ENCODE measurements at regions not wholly inside any gene's neighbourhood (a gene's known extent, or its start where the extent isn't known, plus 50 kb on each side); places are given as distances from the start of the nearest gene placed in this dataset.

DNA sequence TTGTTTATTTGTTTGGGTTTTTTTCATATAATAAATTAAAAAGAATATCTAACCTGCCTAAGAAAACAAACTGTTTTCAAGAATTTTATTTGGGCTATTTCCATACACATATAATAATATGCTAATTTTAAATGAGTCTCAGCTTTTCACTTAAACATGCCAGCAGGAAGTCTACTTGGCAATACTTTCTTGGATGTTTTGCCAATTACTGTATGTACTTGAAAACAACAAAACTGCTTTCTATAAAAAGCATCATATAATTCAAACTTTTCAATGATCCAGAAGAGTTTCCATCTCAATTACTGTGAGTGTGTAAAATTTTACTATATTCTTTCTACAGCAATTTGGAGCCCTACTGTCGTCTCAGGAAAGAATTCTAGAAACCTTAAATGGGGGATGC lies 961.2 kb downstream of the PCDH17 start:
- Histone ChIP-seq H3K9me3 (no peaks in the 10 kb centered on the region), H3K4me3 (no peak overlapping the region), H3K4me1 (no peaks in the 10 kb centered on the region), H3K36me3 (no peaks in the 10 kb centered on the region), H3K27me3 (no peaks in the 10 kb centered on the region), H3K27ac (no peak overlapping the region)
- WGBS, 2 donors = 85 to 88% methylated on average over 1 of the region's 1 CpG
- DNase-seq = no peak
- ATAC-seq (ENCODE audit: low FRiP score in 2 of 2) = no peak
- TF ChIP-seq EP300 (IDR thresholded peaks at IDR 0.05) = no peak
- no peak for TF ChIP-seq POLR2A (IDR thresholded peaks at IDR 0.05)
- no peak for TF ChIP-seq POLR2AphosphoS5 (IDR thresholded peaks at IDR 0.05)
- TF ChIP-seq, protein P1, sequence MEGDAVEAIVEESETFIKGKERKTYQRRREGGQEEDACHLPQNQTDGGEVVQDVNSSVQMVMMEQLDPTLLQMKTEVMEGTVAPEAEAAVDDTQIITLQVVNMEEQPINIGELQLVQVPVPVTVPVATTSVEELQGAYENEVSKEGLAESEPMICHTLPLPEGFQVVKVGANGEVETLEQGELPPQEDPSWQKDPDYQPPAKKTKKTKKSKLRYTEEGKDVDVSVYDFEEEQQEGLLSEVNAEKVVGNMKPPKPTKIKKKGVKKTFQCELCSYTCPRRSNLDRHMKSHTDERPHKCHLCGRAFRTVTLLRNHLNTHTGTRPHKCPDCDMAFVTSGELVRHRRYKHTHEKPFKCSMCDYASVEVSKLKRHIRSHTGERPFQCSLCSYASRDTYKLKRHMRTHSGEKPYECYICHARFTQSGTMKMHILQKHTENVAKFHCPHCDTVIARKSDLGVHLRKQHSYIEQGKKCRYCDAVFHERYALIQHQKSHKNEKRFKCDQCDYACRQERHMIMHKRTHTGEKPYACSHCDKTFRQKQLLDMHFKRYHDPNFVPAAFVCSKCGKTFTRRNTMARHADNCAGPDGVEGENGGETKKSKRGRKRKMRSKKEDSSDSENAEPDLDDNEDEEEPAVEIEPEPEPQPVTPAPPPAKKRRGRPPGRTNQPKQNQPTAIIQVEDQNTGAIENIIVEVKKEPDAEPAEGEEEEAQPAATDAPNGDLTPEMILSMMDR (IDR thresholded peaks at IDR 0.05) = no peak

- H3K27me3 ChIP-seq = no peaks in the 10 kb centered on the region
- H3K9me3 ChIP-seq = no peaks in the 10 kb centered on the region
- H3K27ac ChIP-seq = no peak overlapping the region
- no peaks in the 10 kb centered on the region for H3K4me1 ChIP-seq
- no peaks in the 10 kb centered on the region for H3K36me3 ChIP-seq
- H3K4me3 ChIP-seq = no peak overlapping the region
- ATAC-seq (ENCODE audit: low FRiP score in 2 of 2) (no peak), DNase-seq (no peak)
- WGBS, 2 donors = 57 to 66% methylated on average over 5 of the region's 5 CpGs
- TF ChIP-seq EP300 (IDR thresholded peaks at IDR 0.05) = no peak
- TF ChIP-seq, protein P1 (IDR thresholded peaks at IDR 0.05) = no peak
- no peak for TF ChIP-seq POLR2A (IDR thresholded peaks at IDR 0.05)
- no peak for TF ChIP-seq POLR2AphosphoS5 (IDR thresholded peaks at IDR 0.05)
Observed at GRCh38 chr13:58594747-58595600, 963.4 kb downstream of the PCDH17 start.

- DNase-seq (no peak), ATAC-seq (ENCODE audit: low FRiP score in 2 of 2) (no peak)
- no peaks in the 10 kb centered on the region for H3K27me3 ChIP-seq
- no peak overlapping the region for H3K27ac ChIP-seq
- TF ChIP-seq, protein P1 (IDR thresholded peaks at IDR 0.05) = no peak
- TF ChIP-seq POLR2A (IDR thresholded peaks at IDR 0.05) (no peak), EP300 (IDR thresholded peaks at IDR 0.05) (no peak), POLR2AphosphoS5 (IDR thresholded peaks at IDR 0.05) (no peak)
- H3K4me3 ChIP-seq = no peak overlapping the region
- H3K9me3 ChIP-seq = no peaks in the 10 kb centered on the region
- WGBS, 2 donors = 87 to 97% methylated on average over 2 of the region's 2 CpGs
- H3K4me1 ChIP-seq = no peaks in the 10 kb centered on the region
- no peaks in the 10 kb centered on the region for H3K36me3 ChIP-seq
Observed at GRCh38 chr13:58597552-58597951, 966.0 kb downstream of the PCDH17 start.

DNA sequence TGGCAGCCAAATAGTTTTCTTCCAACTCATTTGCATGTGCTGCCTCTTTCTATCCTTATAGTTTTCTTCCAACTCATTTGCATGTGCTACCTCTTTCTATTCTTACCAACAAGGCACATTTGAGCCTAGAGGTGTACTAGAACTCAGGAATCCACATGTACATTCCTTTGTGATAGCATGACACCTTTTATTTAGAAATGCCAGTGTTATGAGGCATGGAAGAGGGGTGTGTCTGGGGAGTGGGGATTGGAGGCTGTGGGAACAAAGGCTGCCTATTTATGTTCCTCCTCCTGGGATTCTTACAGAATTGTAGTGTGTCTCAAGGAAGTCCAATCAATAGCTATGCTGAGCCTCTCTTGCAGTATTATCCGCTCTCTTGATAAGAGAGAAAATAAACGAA lies 966.7 kb downstream of the PCDH17 start:
- ATAC-seq (ENCODE audit: low FRiP score in 2 of 2) (no peak), DNase-seq (no peak)
- H3K4me1 ChIP-seq = no peaks in the 10 kb centered on the region
- H3K36me3 ChIP-seq = no peaks in the 10 kb centered on the region
- H3K9me3 ChIP-seq = no peaks in the 10 kb centered on the region
- 90 to 96% methylated on average over 2 of the region's 2 CpGs for WGBS, 2 donors
- no peaks in the 10 kb centered on the region for H3K27me3 ChIP-seq
- no peak overlapping the region for H3K27ac ChIP-seq
- no peak overlapping the region for H3K4me3 ChIP-seq
- TF ChIP-seq POLR2A (IDR thresholded peaks at IDR 0.05) = no peak
- no peak for TF ChIP-seq EP300 (IDR thresholded peaks at IDR 0.05)
- no peak for TF ChIP-seq POLR2AphosphoS5 (IDR thresholded peaks at IDR 0.05)
- TF ChIP-seq, protein P1 (IDR thresholded peaks at IDR 0.05) = no peak

DNA sequence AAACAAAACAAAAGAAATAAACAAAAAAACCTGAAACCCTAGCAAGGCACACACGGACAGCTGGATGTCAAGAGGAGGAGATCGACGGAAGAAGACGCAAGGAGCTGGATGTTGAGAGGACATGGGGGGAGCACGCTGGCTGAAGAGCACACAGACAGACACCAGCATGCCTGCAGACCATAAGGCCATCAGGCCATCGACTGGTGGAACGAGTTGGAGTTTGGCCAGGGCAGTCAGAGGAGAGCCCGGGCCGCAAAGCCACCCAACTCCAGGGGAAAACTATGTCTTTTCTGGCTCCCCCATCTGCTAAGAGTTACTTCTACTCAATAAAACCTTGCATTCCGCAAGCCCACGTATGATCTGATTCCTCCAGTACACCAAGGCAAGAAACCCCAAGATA lies 979.6 kb downstream of the PCDH17 start:
- WGBS, 2 donors = 92 to 95% methylated on average over 11 of the region's 11 CpGs
- no peaks in the 10 kb centered on the region for H3K9me3 ChIP-seq
- ATAC-seq (ENCODE audit: low FRiP score in 2 of 2) (no peak), DNase-seq (no peak)
- H3K4me1 ChIP-seq = no peaks in the 10 kb centered on the region
- TF ChIP-seq, protein P1 (IDR thresholded peaks at IDR 0.05) = no peak
- TF ChIP-seq POLR2AphosphoS5 (IDR thresholded peaks at IDR 0.05) = no peak
- TF ChIP-seq POLR2A (IDR thresholded peaks at IDR 0.05) = no peak
- no peak for TF ChIP-seq EP300 (IDR thresholded peaks at IDR 0.05)
- H3K36me3 ChIP-seq = no peaks in the 10 kb centered on the region
- no peaks in the 10 kb centered on the region for H3K27me3 ChIP-seq
- no peak overlapping the region for H3K27ac ChIP-seq
- no peak overlapping the region for H3K4me3 ChIP-seq

Data from upper lobe of left lung (tissue), 6 donors.